K562 (cell line): ENCODE measurements at regions not wholly inside any gene's neighbourhood (a gene's known extent, or its start where the extent isn't known, plus 50 kb on each side); places are given as distances from the start of the nearest gene placed in this dataset.

Experiments
- ATAC-seq: fragments of 200-7000 bp; cut with Tn5 transposase; 3 replicates; pipeline ENCODE4 v1.9.1; 2020; ENCODE audit warnings: moderate library complexity
- BruUV-seq: library from RNA; stranded (reverse); fragments of 400-500 nt; replicated peaks from 2 replicates; lab custom pipeline; 2021; lab: Mats Ljungman, UMichigan
- CTCF ChIA-PET: fragments of 300-600 bp; formaldehyde crosslinking; extraction: SDS; loops from one replicate; lab custom pipeline; 2021; ENCODE audit warnings: low intra/inter-chr PET ratio; lab: Yijun Ruan, JAX
- POLR2A ChIA-PET: fragments of 300-600, 350-650 bp; sonication (Branson Sonifier 250); formaldehyde crosslinking; extraction: SDS; loops from one replicate; lab custom pipeline; 2021; ENCODE audit warnings: antibody characterized with exemption, inconsistent platforms; lab: Yijun Ruan, JAX
- DNase-seq, 4 experiments: peaks; one replicate each; pipeline versions ENCODE4 v3.0.0 to v3.0.0-alpha.2; 2011 to 2018; ENCODE audit warnings: low spot score in 3 of 4, mixed read lengths in 3 of 4; ENCODE audit errors: extremely low read depth in 1 of 4
- FAIRE-seq: peaks from 2 replicates; lab custom pipeline; 2011; peaks lifted over from hg19 to GRCh38; lab: Jason Lieb, UNC
- H2AFZ ChIP-seq: 2 replicates; pipeline ENCODE4 v1.6.0; 2011; ENCODE audit warnings: low read depth, low read length, control low read depth, inconsistent platforms
- H3K27ac ChIP-seq: fragments of 200-600 bp; 3 replicates; pipeline ENCODE4 v1.8.0; 2011; ENCODE audit warnings: low read depth, mild to moderate bottlenecking, control low read depth, inconsistent platforms, low read length, moderate library complexity, mixed read lengths; ENCODE audit errors: extremely low read depth
- H3K27me3 ChIP-seq, 2 experiments: fragments of 300-600 bp in 1 of 2; 2 replicates in 1 of 2; 3 replicates in 1 of 2; pipeline versions ENCODE4 v1.6.0 to v1.8.0; 2011; ENCODE audit warnings: inconsistent platforms in 2 of 2, low read length in 2 of 2, mild to moderate bottlenecking in 1 of 2, mixed read lengths in 1 of 2, moderate library complexity in 1 of 2; ENCODE audit not compliant: control insufficient read depth in 2 of 2, insufficient read depth in 2 of 2
- H3K36me3 ChIP-seq: fragments of 300-600 bp; 3 replicates; pipeline ENCODE4 v1.8.0; 2011; ENCODE audit warnings: mild to moderate bottlenecking, low read length, inconsistent platforms; ENCODE audit not compliant: control insufficient read depth, insufficient read depth
- H3K4me1 ChIP-seq, 2 experiments: fragments of 200-600 bp in 1 of 2; replicated peaks in 1 of 2; 2 replicates in 1 of 2; 3 replicates in 1 of 2; pipeline versions ENCODE4 v1.5.1 to v1.8.0; 2011; ENCODE audit warnings: inconsistent platforms in 2 of 2, low read length in 2 of 2, mild to moderate bottlenecking in 1 of 2, mixed read lengths in 1 of 2, moderate library complexity in 1 of 2; ENCODE audit not compliant: control insufficient read depth in 2 of 2, insufficient read depth in 2 of 2
- H3K4me2 ChIP-seq: 2 replicates; pipeline ENCODE4 v1.6.1; 2011; ENCODE audit warnings: low read length, control low read depth, inconsistent platforms, mixed read lengths; ENCODE audit not compliant: insufficient read depth
- H3K4me3 ChIP-seq: fragments of 200-600 bp; sonication (generic), shearing (Covaris generic); 2 replicates; pipeline ENCODE4 v1.5.1; 2016; ENCODE audit warnings: control low read depth, inconsistent platforms
- H3K79me2 ChIP-seq: fragments of 200-600 bp; 3 replicates; pipeline ENCODE4 v1.8.0; 2011; ENCODE audit warnings: low read length, inconsistent platforms; ENCODE audit not compliant: control insufficient read depth, insufficient read depth
- H3K9ac ChIP-seq, 2 experiments: 2 replicates each; pipeline versions ENCODE4 v1.6.0 to v1.6.1; 2011; ENCODE audit warnings: low read depth in 2 of 2, low read length in 2 of 2, control low read depth in 1 of 2, inconsistent platforms in 1 of 2, mild to moderate bottlenecking in 1 of 2, mixed read lengths in 1 of 2; ENCODE audit not compliant: insufficient read depth in 1 of 2
- H3K9me1 ChIP-seq: one replicate; pipeline ENCODE4 v1.6.0; 2011; ENCODE audit warnings: inconsistent platforms, mild to moderate bottlenecking, low read length, moderate library complexity; ENCODE audit not compliant: control insufficient read depth, insufficient read depth
- H3K9me3 ChIP-seq: replicated peaks from 2 replicates; pipeline ENCODE4 v1.5.1; 2011; ENCODE audit warnings: low read depth, low read length, inconsistent platforms; ENCODE audit not compliant: control insufficient read depth, insufficient read depth
- H4K20me1 ChIP-seq: replicated peaks from 2 replicates; pipeline ENCODE4 v1.6.1; 2011; ENCODE audit warnings: low read length, inconsistent platforms, mixed read lengths; ENCODE audit not compliant: control insufficient read depth, insufficient read depth
- CBX3 ChIP-seq, 2 experiments: IDR thresholded peaks; 1 replicate in 1 of 2; 2 replicates in 1 of 2; pipeline ENCODE4 v1.6.1; 2012; ENCODE audit warnings: inconsistent platforms in 2 of 2, low read length in 2 of 2, borderline replicate concordance in 1 of 2, control low read depth in 1 of 2
- KLF13 ChIP-seq: fragments of 450-650 bp; IDR thresholded peaks from 2 replicates; pipeline ENCODE4 v1.6.1; 2016; ENCODE audit warnings: missing genetic modification characterization, low read depth, mild to moderate bottlenecking, missing compliant biosample characterization, moderate library complexity, borderline replicate concordance
- NFE2L1 ChIP-seq: fragments of 450-650 bp; IDR thresholded peaks from 2 replicates; pipeline ENCODE4 v1.6.1; 2016; ENCODE audit warnings: missing genetic modification characterization, low read depth, mild to moderate bottlenecking, missing compliant biosample characterization, moderate library complexity, borderline replicate concordance
- PHB ChIP-seq: fragments of 250-450 bp; sonication (Bioruptor Pico); IDR thresholded peaks from 2 replicates; pipeline ENCODE4 v1.5.0; 2021
- SIN3A ChIP-seq, 2 experiments: fragments of 150-350 bp in 1 of 2; IDR thresholded peaks; 2 replicates each; pipeline ENCODE4 v1.6.1; 2011 to 2016; ENCODE audit warnings: borderline replicate concordance in 2 of 2, low read depth in 2 of 2, low read length in 2 of 2, mild to moderate bottlenecking in 2 of 2, moderate library complexity in 2 of 2; ENCODE audit not compliant: control insufficient read depth in 1 of 2
- ZBTB7A ChIP-seq: IDR thresholded peaks from 2 replicates; pipeline ENCODE4 v1.6.1; 2011; ENCODE audit warnings: low read depth, mild to moderate bottlenecking, low read length, moderate library complexity, borderline replicate concordance; ENCODE audit not compliant: control insufficient read depth
- ZNF3 ChIP-seq: fragments of 250-450 bp; sonication (Bioruptor Pico); IDR thresholded peaks from 2 replicates; pipeline ENCODE4 v1.5.0; 2021; ENCODE audit warnings: mild to moderate bottlenecking, moderate library complexity
- ZNF699 ChIP-seq: fragments of 250-450 bp; sonication (Bioruptor Pico); IDR thresholded peaks from 2 replicates; pipeline ENCODE4 v1.8.0; 2021; ENCODE audit warnings: mild to moderate bottlenecking, moderate library complexity; ENCODE audit not compliant: insufficient replicate concordance
- WGBS: fragments of 100-300 bp; shearing (Covaris generic); methylation state at CpG from one replicate; pipeline ENCODE4 v1.1.6; 2016; ENCODE audit warnings: low coverage, mixed read lengths; ENCODE audit not compliant: insufficient coverage; ENCODE audit errors: missing lambda C conversion rate; 5-methylcytosine and 5-hydroxymethylcytosine counted together
- in situ Hi-C: fragments of 300-500 bp; cut with MboI; formaldehyde crosslinking; loops from 4 replicates; pipeline ENCODE4 v1.15.0; 2018; ENCODE audit warnings: inconsistent platforms, mixed read lengths
- intact Hi-C: fragments of 100-400 bp; cut with micrococcal nuclease; formaldehyde crosslinking; loops from 2 replicates; pipeline ENCODE4 v1.14.2; 2022
- TF ChIP-seq, protein P1 (sequence below), 2 experiments: fragments of 450-650 bp in 1 of 2; IDR thresholded peaks; 2 replicates each; pipeline ENCODE4 v1.6.1; 2011 to 2017; ENCODE audit warnings: low read depth in 2 of 2, antibody characterized with exemption in 1 of 2, borderline replicate concordance in 1 of 2, low read length in 1 of 2, mild to moderate bottlenecking in 1 of 2, mixed read lengths in 1 of 2; ENCODE audit not compliant: control insufficient read depth in 1 of 2
- TF ChIP-seq, protein P2 (sequence below): sonication (generic); formaldehyde crosslinking; IDR thresholded peaks from 2 replicates; pipeline ENCODE4 v1.8.0; 2022; ENCODE audit warnings: missing genetic modification reagents, mild to moderate bottlenecking, moderate library complexity, borderline replicate concordance
- TF ChIP-seq, protein P3 (sequence below): fragments of 250-450 bp; sonication (Bioruptor Pico); IDR thresholded peaks from 2 replicates; pipeline ENCODE4 v1.5.0; 2021; ENCODE audit warnings: mild to moderate bottlenecking, borderline replicate concordance
- TF ChIP-seq, protein P4 (sequence below): fragments of 200-800 bp; sonication (Bioruptor generic); IDR thresholded peaks from 2 replicates; pipeline ENCODE4 v1.6.1; 2017; ENCODE audit warnings: missing genetic modification characterization, missing compliant biosample characterization

DNA sequence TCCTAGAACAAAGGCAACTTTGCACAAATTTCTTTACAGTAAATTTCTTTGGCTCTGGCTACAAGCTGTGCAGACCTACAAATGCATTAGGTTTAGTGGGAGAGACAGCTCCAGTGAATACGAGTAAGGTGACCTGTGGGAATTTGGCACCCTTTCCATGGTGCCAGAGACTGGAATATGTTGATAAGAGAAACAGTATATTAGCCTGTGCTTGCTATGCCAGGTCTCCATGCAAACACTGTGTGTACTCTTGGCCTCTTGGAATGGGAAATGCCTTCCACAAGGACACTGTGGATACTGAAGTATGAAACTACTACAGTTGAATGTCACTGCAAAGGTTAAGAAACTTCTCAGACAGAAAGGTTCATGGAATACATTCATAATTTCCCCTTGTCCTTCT, 458.5 kb downstream of the IRX1 start (continued):
- TF ChIP-seq KLF13: no peak

DNA sequence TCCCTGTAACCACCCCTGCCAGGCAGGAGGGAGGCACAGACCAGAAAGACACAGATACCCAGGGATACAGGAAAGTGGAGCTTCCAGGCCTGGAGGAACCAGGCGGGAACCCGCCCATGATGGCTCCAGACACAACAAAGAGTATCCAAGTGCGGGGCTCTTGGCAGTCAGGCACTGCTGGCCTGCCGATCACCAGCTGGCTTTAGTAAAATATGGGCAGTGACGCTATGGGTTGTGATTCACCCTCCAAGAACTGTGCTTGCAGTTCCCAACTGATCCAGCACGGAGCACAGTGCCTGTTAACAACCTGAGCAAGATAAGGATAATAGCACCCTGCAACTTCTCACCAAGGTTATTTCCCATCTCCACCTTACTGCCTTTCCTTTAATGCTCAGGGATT, 463.3 kb downstream of the IRX1 start:
- no peaks in the 10 kb centered on the region for H3K79me2 ChIP-seq
- intact Hi-C loops (no loop called here), in situ Hi-C loops (no loop called here)
- H3K4me2 ChIP-seq: no peak overlapping the region
- ChIA-PET CTCF (no interaction called here), POLR2A (no interaction called here)
- 1% methylated on average over 6 of the region's 6 CpGs for WGBS
- no peak overlapping the region for H3K9ac ChIP-seq
- TF ChIP-seq, protein P1, sequence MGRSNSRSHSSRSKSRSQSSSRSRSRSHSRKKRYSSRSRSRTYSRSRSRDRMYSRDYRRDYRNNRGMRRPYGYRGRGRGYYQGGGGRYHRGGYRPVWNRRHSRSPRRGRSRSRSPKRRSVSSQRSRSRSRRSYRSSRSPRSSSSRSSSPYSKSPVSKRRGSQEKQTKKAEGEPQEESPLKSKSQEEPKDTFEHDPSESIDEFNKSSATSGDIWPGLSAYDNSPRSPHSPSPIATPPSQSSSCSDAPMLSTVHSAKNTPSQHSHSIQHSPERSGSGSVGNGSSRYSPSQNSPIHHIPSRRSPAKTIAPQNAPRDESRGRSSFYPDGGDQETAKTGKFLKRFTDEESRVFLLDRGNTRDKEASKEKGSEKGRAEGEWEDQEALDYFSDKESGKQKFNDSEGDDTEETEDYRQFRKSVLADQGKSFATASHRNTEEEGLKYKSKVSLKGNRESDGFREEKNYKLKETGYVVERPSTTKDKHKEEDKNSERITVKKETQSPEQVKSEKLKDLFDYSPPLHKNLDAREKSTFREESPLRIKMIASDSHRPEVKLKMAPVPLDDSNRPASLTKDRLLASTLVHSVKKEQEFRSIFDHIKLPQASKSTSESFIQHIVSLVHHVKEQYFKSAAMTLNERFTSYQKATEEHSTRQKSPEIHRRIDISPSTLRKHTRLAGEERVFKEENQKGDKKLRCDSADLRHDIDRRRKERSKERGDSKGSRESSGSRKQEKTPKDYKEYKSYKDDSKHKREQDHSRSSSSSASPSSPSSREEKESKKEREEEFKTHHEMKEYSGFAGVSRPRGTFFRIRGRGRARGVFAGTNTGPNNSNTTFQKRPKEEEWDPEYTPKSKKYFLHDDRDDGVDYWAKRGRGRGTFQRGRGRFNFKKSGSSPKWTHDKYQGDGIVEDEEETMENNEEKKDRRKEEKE (IDR thresholded peaks at IDR 0.05; ENCODE audit: borderline replicate concordance in 1 of 2, control insufficient read depth in 1 of 2, low read depth in 2 of 2, low read length in 1 of 2): no peak
- TF ChIP-seq SIN3A (IDR thresholded peaks at IDR 0.05; ENCODE audit: borderline replicate concordance in 2 of 2, control insufficient read depth in 1 of 2, low read depth in 2 of 2, low read length in 2 of 2) (no peak), ZNF699 (CRISPR knock-in tag) (no peak), NFE2L1 (tag) (no peak), CBX3 (IDR thresholded peaks at IDR 0.05; ENCODE audit: borderline replicate concordance in 1 of 2, low read length in 2 of 2) (no peak), PHB (CRISPR knock-in tag) (no peak), ZBTB7A (no peak), ZNF3 (CRISPR knock-in tag) (no peak)
- TF ChIP-seq, protein P2, sequence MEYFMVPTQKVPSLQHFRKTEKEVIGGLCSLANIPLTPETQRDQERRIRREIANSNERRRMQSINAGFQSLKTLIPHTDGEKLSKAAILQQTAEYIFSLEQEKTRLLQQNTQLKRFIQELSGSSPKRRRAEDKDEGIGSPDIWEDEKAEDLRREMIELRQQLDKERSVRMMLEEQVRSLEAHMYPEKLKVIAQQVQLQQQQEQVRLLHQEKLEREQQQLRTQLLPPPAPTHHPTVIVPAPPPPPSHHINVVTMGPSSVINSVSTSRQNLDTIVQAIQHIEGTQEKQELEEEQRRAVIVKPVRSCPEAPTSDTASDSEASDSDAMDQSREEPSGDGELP (CRISPR knock-in tag): no peak
- TF ChIP-seq, protein P3, sequence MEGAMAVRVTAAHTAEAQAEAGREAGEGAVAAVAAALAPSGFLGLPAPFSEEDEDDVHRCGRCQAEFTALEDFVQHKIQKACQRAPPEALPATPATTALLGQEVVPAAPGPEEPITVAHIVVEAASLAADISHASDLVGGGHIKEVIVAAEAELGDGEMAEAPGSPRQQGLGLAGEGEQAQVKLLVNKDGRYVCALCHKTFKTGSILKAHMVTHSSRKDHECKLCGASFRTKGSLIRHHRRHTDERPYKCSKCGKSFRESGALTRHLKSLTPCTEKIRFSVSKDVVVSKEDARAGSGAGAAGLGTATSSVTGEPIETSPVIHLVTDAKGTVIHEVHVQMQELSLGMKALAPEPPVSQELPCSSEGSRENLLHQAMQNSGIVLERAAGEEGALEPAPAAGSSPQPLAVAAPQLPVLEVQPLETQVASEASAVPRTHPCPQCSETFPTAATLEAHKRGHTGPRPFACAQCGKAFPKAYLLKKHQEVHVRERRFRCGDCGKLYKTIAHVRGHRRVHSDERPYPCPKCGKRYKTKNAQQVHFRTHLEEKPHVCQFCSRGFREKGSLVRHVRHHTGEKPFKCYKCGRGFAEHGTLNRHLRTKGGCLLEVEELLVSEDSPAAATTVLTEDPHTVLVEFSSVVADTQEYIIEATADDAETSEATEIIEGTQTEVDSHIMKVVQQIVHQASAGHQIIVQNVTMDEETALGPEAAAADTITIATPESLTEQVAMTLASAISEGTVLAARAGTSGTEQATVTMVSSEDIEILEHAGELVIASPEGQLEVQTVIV (CRISPR knock-in tag): no peak
- TF ChIP-seq, protein P4, sequence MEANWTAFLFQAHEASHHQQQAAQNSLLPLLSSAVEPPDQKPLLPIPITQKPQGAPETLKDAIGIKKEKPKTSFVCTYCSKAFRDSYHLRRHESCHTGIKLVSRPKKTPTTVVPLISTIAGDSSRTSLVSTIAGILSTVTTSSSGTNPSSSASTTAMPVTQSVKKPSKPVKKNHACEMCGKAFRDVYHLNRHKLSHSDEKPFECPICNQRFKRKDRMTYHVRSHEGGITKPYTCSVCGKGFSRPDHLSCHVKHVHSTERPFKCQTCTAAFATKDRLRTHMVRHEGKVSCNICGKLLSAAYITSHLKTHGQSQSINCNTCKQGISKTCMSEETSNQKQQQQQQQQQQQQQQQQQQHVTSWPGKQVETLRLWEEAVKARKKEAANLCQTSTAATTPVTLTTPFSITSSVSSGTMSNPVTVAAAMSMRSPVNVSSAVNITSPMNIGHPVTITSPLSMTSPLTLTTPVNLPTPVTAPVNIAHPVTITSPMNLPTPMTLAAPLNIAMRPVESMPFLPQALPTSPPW: no peak
- no peaks in the 10 kb centered on the region for H3K9me3 ChIP-seq
- no peaks in the 10 kb centered on the region for H3K36me3 ChIP-seq
- H3K4me1 ChIP-seq: no peaks in the 10 kb centered on the region
- no peaks in the 10 kb centered on the region for H3K9me1 ChIP-seq
- FAIRE-seq (no peak), DNase-seq (no peak), ATAC-seq (no peak)
- no peak overlapping the region for H3K27ac ChIP-seq
- H2AFZ ChIP-seq: no peak overlapping the region
- no TSS peak for BruUV-seq
- H4K20me1 ChIP-seq: no peaks in the 10 kb centered on the region
- H3K27me3 ChIP-seq: no peaks in the 10 kb centered on the region
- H3K4me3 ChIP-seq: no peak overlapping the region
